HEK293T (cell line): ENCODE measurements at regions not wholly inside any gene's neighbourhood (a gene's known extent, or its start where the extent isn't known, plus 50 kb on each side); places are given as distances from the start of the nearest gene placed in this dataset.
"Not testable (repeated sequence)": the region's sequence is repeated elsewhere in the genome, so short reads cannot be mapped to it uniquely, and the experiment has no call there.

Source experiments
- CTCF ChIA-PET: fragments of 350-600 bp; formaldehyde crosslinking; extraction: SDS; loops from one replicate; lab custom pipeline; 2021; ENCODE audit warnings: antibody characterized with exemption, inconsistent platforms; lab: Yijun Ruan, JAX
- POLR2A ChIA-PET: fragments of 350-600 bp; formaldehyde crosslinking; extraction: SDS; loops from one replicate; lab custom pipeline; 2020; ENCODE audit warnings: antibody characterized with exemption, inconsistent platforms; lab: Yijun Ruan, JAX
- DNase-seq: peaks from one replicate; pipeline ENCODE4 v3.0.0; 2012; ENCODE audit warnings: mixed read lengths; ENCODE audit errors: extremely low spot score
- ARNT ChIP-seq: fragments of 450-650 bp; IDR thresholded peaks from 2 replicates; pipeline ENCODE4 v1.6.1; 2017; ENCODE audit warnings: mild to moderate bottlenecking
- BHLHE40 ChIP-seq: fragments of 450-650 bp; IDR thresholded peaks from 2 replicates; pipeline ENCODE4 v1.6.1; 2016; ENCODE audit warnings: mild to moderate bottlenecking, moderate library complexity, borderline replicate concordance
- CTBP1 ChIP-seq: fragments of 450-650 bp; IDR thresholded peaks from 2 replicates; pipeline ENCODE4 v1.6.1; 2016; ENCODE audit warnings: borderline replicate concordance
- ELF4 ChIP-seq: fragments of 450-650 bp; IDR thresholded peaks from 2 replicates; pipeline ENCODE4 v1.6.1; 2017; ENCODE audit warnings: antibody characterized with exemption
- FOXA1 ChIP-seq: fragments of 450-650 bp; IDR thresholded peaks from 2 replicates; pipeline ENCODE4 v1.6.1; 2016; ENCODE audit warnings: mild to moderate bottlenecking
- FOXK2 ChIP-seq: fragments of 450-650 bp; IDR thresholded peaks from 2 replicates; pipeline ENCODE4 v1.6.1; 2016; ENCODE audit warnings: mild to moderate bottlenecking
- FOXM1 ChIP-seq: fragments of 450-650 bp; IDR thresholded peaks from 2 replicates; pipeline ENCODE4 v1.6.1; 2017; ENCODE audit warnings: mild to moderate bottlenecking, borderline replicate concordance
- HDGF ChIP-seq: fragments of 450-650 bp; IDR thresholded peaks from 2 replicates; pipeline ENCODE4 v1.6.1; 2017; ENCODE audit warnings: antibody characterized with exemption, borderline replicate concordance
- L3MBTL2 ChIP-seq: fragments of 450-650 bp; conservative IDR thresholded peaks from 2 replicates; pipeline ENCODE4 v1.6.1; 2016; ENCODE audit warnings: mild to moderate bottlenecking
- LEF1 ChIP-seq: fragments of 450-650 bp; IDR thresholded peaks from 2 replicates; pipeline ENCODE4 v1.6.1; 2017; ENCODE audit warnings: mild to moderate bottlenecking, borderline replicate concordance
- NFRKB ChIP-seq: fragments of 450-650 bp; IDR thresholded peaks from 2 replicates; pipeline ENCODE4 v1.6.1; 2016; ENCODE audit warnings: mild to moderate bottlenecking, moderate library complexity
- SP1 ChIP-seq: fragments of 450-650 bp; IDR thresholded peaks from 2 replicates; pipeline ENCODE4 v1.6.1; 2017
- SUZ12 ChIP-seq: fragments of 450-650 bp; IDR thresholded peaks from 2 replicates; pipeline ENCODE4 v1.6.1; 2016; ENCODE audit warnings: mild to moderate bottlenecking
- TARDBP ChIP-seq: fragments of 450-650 bp; IDR thresholded peaks from 2 replicates; pipeline ENCODE4 v1.6.1; 2016
- ZNF384 ChIP-seq: fragments of 450-650 bp; IDR thresholded peaks from 2 replicates; pipeline ENCODE4 v1.6.1; 2016
- TF ChIP-seq, protein P1 (sequence below): fragments of 450-650 bp; IDR thresholded peaks from 2 replicates; pipeline ENCODE4 v1.6.1; 2016

DNA sequence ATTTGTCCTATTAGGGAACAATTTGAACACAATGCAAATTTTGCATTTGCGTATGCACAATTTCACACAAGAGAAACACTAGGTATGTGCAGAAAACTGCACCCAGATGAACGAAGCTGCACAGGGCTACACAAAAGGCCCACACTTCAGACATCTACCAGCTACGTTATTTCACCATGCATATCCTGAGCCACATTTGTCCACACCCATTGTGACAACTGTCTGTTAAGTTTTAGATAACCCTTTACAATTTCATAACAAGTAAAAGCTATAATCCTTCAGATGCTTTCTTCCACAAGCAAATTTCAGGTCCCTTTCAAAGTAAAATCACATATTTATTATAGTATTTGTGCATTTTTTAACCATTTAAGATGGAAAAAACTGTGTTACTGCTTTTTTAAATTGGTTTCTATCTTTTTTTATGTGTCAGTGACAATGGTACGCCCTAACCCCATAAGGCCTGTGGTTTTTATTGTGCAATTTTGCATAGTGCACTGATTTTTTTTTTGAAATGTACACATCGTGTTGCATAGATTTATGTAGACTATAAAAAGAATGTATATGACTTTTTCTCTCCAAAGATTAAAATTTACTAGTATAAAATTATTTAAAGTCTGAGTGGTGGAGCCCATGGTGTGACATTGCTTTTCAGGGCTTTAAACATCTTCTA, 87.8 kb upstream of the BTG1 start:
- DNase-seq = no peak
- POLR2A ChIA-PET = interaction anchor here (1.2 kb wide), 1 partner anchor 89 kb away, joined by 3 read pairs; no protein-coding TSS in a partner anchor
- CTCF ChIA-PET = no interaction called here
- TF ChIP-seq ZNF384 = no peak
- no peak for TF ChIP-seq TARDBP
- TF ChIP-seq ARNT = no peak
- TF ChIP-seq ELF4 = no peak
- no peak for TF ChIP-seq BHLHE40
- TF ChIP-seq FOXA1 = no peak
- TF ChIP-seq SP1 = no peak
- TF ChIP-seq FOXM1 = no peak
- no peak for TF ChIP-seq SUZ12
- no peak for TF ChIP-seq CTBP1
- TF ChIP-seq HDGF = no peak
- no peak for TF ChIP-seq FOXK2
- no peak for TF ChIP-seq NFRKB
- TF ChIP-seq, protein P1, sequence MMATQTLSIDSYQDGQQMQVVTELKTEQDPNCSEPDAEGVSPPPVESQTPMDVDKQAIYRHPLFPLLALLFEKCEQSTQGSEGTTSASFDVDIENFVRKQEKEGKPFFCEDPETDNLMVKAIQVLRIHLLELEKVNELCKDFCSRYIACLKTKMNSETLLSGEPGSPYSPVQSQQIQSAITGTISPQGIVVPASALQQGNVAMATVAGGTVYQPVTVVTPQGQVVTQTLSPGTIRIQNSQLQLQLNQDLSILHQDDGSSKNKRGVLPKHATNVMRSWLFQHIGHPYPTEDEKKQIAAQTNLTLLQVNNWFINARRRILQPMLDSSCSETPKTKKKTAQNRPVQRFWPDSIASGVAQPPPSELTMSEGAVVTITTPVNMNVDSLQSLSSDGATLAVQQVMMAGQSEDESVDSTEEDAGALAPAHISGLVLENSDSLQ = no peak
- no peak for TF ChIP-seq LEF1
- no peak for TF ChIP-seq L3MBTL2

DNA sequence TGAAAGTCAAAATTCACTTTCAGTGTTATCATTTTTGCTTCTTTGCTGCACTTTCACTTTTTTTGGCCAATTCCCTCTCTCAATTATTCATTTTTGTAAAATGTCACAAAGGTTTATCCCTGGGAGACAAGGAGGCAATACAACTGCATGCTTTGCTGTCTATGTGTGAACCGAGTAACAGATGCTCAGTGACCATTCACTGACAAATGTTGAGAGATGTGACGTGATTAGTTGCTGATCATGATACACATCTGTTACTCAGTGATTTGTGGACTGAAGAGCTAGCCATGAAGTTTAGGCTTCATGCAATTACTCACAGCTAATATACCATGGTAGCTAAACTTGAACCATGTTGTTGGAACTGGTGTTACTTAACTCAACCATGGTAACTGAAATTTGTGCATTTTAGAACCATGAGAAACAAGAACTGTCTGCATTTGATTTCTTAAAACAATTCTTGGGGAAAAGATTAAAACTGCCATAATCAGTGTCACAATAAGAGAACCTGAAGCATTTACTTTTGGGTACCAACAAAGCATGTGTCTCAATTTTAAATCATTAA, 86.8 kb upstream of the BTG1 start:
- POLR2A ChIA-PET = interaction anchor here (1.2 kb wide), 2 partner anchors 87 to 88 kb away, joined by 3 to 4 read pairs; partner anchors contain the start of gene BTG1
- CTCF ChIA-PET = not testable (repeated sequence)

DNA sequence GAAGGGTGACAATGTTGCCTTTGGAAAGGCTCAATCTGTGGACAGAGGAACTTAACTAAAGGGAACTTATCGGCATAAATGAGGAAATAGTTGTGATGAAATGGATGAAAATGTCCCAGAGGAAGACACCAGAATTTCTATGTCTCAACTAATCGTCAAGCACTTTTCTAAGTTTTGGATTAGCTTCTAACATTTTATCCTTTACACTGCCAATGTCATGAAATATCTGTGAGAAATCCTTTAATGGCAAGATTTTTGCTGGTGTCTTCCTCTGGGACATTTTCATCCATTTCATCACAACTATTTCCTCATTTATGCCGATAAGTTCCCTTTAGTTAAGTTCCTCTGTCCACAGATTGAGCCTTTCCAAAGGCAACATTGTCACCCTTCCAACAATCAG, 86.3 kb upstream of the BTG1 start:
- DNase-seq, CTCF ChIA-PET: not testable (repeated sequence)
- POLR2A ChIA-PET = interaction anchor here (1.2 kb wide), 1 partner anchor 86 kb away, joined by 4 read pairs; the partner anchor contains the start of gene BTG1

More for the DNA sequence above, 86.8 kb upstream of the BTG1 start:
- DNase-seq = not testable (repeated sequence)

DNA sequence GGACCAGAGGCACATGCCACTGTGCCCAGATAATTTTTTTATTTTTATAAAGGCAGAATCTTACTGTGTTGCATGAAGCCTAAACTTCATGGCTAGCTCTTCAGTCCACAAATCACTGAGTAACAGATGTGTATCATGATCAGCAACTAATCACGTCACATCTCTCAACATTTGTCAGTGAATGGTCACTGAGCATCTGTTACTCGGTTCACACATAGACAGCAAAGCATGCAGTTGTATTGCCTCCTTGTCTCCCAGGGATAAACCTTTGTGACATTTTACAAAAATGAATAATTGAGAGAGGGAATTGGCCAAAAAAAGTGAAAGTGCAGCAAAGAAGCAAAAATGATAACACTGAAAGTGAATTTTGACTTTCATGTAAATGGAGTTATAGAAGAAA, 85.9 kb upstream of the BTG1 start:
- CTCF ChIA-PET, DNase-seq: not testable (repeated sequence)
- POLR2A ChIA-PET = interaction anchor here (1.1 to 1.2 kb wide), 2 partner anchors 86 to 87 kb away, joined by 3 to 4 read pairs; partner anchors contain the start of gene BTG1

DNA sequence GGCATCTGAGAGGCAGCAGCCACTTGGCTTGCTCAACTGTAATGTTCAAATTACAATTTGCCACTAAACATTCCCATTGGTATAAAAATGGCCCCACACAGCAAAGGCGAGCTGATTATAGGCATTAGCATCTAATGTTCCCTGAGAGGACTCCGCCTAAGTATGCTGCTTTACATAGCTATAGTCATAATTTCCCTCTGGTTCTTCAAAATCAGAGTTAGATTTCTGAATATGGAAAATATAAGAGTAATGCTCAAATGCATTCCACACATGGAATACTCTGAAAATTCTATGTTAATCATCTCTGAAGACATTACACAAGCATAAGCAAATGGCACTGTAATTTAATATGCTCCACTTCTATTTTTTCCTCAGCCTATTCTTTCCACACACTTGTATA, 83.7 kb upstream of the BTG1 start:
- POLR2A ChIA-PET = no interaction called here
- DNase-seq = no peak
- TF ChIP-seq SUZ12 (no peak), ZNF384 (no peak), BHLHE40 (no peak), L3MBTL2 (no peak), ELF4 (no peak), FOXK2 (no peak), SP1 (no peak), NFRKB (no peak), ARNT (no peak), TARDBP (no peak), HDGF (no peak), LEF1 (no peak), CTBP1 (no peak), FOXM1 (no peak), FOXA1 (no peak)
- TF ChIP-seq, protein P1 = no peak
- CTCF ChIA-PET = no interaction called here

DNA sequence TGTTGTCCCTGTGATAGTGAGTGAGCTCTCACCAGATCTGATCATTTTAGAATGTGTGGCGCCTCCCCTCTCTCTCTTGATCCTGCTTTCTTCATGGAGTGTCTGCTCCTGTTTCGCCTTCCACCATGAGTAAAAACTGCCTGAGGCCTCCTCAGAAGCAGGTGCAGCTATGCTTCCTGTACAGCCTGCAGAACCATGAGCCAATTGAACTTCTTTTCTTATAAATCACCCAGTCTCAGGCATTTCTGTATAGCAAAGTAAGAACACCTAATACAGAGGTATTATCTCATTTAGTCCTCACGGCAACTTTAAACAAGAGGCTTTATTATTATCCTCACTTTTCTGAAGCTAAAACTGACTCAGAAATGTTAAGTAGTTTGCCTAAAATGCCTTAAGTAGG, 81.3 kb upstream of the BTG1 start:
- no peak for TF ChIP-seq NFRKB
- DNase-seq = no peak
- POLR2A ChIA-PET = interaction anchor here (0.7 to 1.3 kb wide), 2 partner anchors 81 kb away, joined by 5 to 6 read pairs; partner anchors contain the start of gene BTG1
- CTCF ChIA-PET = no interaction called here

DNA sequence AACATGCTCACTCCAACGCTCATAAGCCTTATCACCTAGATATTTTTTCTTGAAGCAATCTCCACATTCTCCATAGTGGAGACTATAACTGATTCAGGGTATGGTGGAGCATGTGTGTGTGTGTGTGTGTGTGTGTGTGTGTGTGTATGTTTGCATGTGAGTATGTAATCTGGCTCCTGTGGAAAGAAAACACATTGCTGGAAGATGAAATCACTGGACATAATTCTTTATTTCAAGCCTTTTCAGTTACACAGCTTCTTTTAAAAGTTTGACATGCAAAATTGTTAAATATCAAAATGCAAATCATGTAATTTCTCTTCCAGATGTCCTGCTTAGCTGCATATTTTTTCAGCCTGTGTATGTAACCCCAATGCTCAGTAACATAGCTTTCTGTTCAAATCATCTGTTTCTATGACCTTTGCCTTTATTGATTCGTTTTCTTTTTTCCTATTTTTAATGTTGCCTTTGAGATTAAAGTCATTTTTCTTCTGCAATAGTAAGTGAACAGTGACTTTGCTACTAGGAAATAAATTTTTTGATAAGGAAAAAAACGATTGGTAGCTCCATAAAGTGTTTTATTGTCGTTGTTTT, 80.5 kb upstream of the BTG1 start:
- DNase-seq = no peak
- CTCF ChIA-PET = no interaction called here
- TF ChIP-seq BHLHE40 (no peak), LEF1 (no peak), TARDBP (no peak), ZNF384 (no peak), FOXA1 (no peak), FOXK2 (no peak), CTBP1 (no peak), FOXM1 (no peak), NFRKB (no peak), ELF4 (no peak), L3MBTL2 (no peak), SP1 (no peak), SUZ12 (no peak), ARNT (no peak), HDGF (no peak)
- TF ChIP-seq, protein P1 = no peak
- POLR2A ChIA-PET = interaction anchor here (0.7 to 1.7 kb wide), 2 partner anchors 80 to 81 kb away, joined by 5 to 8 read pairs; partner anchors contain the start of gene BTG1
